ENCODE measurements at regions not wholly inside any gene's neighbourhood (a gene's known extent, or its start where the extent isn't known, plus 50 kb on each side); places are given as distances from the start of the nearest gene placed in this dataset.

DNA sequence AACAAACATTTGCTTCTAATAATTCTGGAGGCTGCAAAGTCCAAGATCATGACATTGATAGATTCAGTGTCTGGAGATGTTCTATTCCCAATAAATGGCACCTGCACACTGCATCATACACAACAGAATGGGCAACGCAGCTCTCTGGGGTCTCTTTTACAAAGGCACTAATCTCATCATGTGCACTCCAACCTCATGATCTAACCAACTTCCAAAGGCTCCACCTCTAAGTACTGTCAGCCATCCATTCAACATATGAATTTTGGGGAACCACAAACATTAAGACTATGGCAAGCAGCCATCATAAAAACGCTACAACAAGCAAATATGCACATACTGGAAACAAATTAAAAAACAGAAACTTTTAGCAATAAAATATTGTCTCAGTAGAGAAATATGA, 121.1 kb downstream of the CYLC2 start:
- Mint-ChIP-seq H3K27me3 (ENCODE audit: unreplicated experiment) (no peaks in the 10 kb centered on the region), H3K4me1 (ENCODE audit: unreplicated experiment) (no peaks in the 10 kb centered on the region), H3K4me3 (ENCODE audit: unreplicated experiment) (no peak overlapping the region), H3K36me3 (ENCODE audit: unreplicated experiment) (no peaks in the 10 kb centered on the region), H3K9me3 (ENCODE audit: unreplicated experiment) (no peaks in the 10 kb centered on the region), H3K27ac (ENCODE audit: unreplicated experiment) (no peak overlapping the region)
- DNase-seq (ENCODE audit: extremely low spot score, unreplicated experiment), result no peak
- TF ChIP-seq, protein P1, sequence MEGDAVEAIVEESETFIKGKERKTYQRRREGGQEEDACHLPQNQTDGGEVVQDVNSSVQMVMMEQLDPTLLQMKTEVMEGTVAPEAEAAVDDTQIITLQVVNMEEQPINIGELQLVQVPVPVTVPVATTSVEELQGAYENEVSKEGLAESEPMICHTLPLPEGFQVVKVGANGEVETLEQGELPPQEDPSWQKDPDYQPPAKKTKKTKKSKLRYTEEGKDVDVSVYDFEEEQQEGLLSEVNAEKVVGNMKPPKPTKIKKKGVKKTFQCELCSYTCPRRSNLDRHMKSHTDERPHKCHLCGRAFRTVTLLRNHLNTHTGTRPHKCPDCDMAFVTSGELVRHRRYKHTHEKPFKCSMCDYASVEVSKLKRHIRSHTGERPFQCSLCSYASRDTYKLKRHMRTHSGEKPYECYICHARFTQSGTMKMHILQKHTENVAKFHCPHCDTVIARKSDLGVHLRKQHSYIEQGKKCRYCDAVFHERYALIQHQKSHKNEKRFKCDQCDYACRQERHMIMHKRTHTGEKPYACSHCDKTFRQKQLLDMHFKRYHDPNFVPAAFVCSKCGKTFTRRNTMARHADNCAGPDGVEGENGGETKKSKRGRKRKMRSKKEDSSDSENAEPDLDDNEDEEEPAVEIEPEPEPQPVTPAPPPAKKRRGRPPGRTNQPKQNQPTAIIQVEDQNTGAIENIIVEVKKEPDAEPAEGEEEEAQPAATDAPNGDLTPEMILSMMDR (IDR thresholded peaks at IDR 0.05), result no peak

DNA sequence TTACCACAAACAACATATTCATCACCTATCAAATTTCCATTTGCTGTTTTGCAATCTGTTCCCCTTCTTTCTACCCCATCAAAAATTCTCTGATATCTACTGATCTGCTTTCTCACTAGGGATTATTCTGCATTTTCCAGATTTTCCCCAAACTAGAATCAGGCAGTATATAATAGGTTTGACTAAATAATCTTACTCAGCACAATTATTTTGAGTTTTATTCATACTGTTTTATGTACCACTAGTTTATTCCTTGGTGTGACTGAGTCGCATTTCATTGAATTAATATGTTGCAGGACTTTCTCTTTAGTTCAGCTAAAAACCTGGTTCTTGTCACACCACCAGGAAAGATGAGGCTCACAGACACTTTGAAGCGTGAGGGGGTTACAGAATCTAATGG, 131.4 kb downstream of the CYLC2 start:
- Mint-ChIP-seq H3K27ac (ENCODE audit: unreplicated experiment) (no peak overlapping the region), H3K4me3 (ENCODE audit: unreplicated experiment) (no peak overlapping the region), H3K27me3 (ENCODE audit: unreplicated experiment) (no peaks in the 10 kb centered on the region), H3K36me3 (ENCODE audit: unreplicated experiment) (no peaks in the 10 kb centered on the region), H3K9me3 (ENCODE audit: unreplicated experiment) (peaks cover 28% of the 10 kb centered on the region), H3K4me1 (ENCODE audit: unreplicated experiment) (no peaks in the 10 kb centered on the region)
- TF ChIP-seq, protein P1 (IDR thresholded peaks at IDR 0.05), result no peak
- DNase-seq (ENCODE audit: extremely low spot score, unreplicated experiment), result no peak

DNA sequence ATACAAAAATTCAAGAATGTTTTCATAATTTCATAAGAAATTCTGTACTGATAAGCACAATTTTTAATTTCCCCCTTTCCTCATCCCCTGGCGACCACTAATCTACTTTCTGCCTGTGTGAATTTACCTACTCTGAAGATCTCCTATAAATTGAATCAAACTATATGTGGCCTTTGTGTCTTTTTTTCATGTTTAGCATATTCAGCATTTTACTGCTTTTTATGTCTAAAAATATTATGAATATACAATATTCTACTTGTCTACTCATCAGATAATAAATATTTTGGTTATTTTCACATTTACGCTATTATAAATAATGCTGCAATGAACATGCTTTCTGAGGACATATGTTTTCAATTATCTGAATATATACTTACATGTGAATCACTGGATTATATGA, 144.8 kb downstream of the CYLC2 start:
- no peaks in the 10 kb centered on the region for H3K9me3 Mint-ChIP-seq (ENCODE audit: unreplicated experiment)
- H3K36me3 Mint-ChIP-seq (ENCODE audit: unreplicated experiment), result no peaks in the 10 kb centered on the region
- TF ChIP-seq, protein P1 (IDR thresholded peaks at IDR 0.05), result no peak
- H3K27me3 Mint-ChIP-seq (ENCODE audit: unreplicated experiment), result no peaks in the 10 kb centered on the region
- H3K4me3 Mint-ChIP-seq (ENCODE audit: unreplicated experiment), result no peak overlapping the region
- no peaks in the 10 kb centered on the region for H3K4me1 Mint-ChIP-seq (ENCODE audit: unreplicated experiment)
- H3K27ac Mint-ChIP-seq (ENCODE audit: unreplicated experiment), result no peak overlapping the region
- no peak for DNase-seq (ENCODE audit: extremely low spot score, unreplicated experiment)

DNA sequence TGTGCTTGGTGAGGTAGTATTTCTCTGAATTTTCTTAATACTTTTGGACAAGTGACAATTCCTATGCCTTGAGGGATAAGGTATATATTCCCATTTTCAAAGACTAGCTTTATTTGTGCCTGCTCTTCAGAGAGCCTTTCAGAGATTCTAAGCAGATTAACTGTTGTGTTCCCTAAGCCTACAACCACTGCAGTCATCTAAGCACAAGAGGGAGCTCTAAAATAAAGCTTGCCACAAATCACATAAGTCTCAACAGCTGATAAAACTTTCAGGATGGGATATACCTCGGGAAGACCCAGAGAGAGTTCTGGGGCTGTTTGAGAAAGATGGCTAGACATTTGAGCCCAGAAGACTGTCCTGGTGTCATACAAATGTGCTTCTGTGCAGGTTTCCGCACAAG, 157.3 kb downstream of the CYLC2 start:
- Mint-ChIP-seq H3K27me3 (ENCODE audit: unreplicated experiment) (no peaks in the 10 kb centered on the region), H3K27ac (ENCODE audit: unreplicated experiment) (no peak overlapping the region), H3K4me3 (ENCODE audit: unreplicated experiment) (no peak overlapping the region), H3K36me3 (ENCODE audit: unreplicated experiment) (no peaks in the 10 kb centered on the region), H3K9me3 (ENCODE audit: unreplicated experiment) (peaks cover 52% of the 10 kb centered on the region), H3K4me1 (ENCODE audit: unreplicated experiment) (no peaks in the 10 kb centered on the region)
- TF ChIP-seq, protein P1 (IDR thresholded peaks at IDR 0.05), result no peak
- DNase-seq (ENCODE audit: extremely low spot score, unreplicated experiment), result no peak

DNA sequence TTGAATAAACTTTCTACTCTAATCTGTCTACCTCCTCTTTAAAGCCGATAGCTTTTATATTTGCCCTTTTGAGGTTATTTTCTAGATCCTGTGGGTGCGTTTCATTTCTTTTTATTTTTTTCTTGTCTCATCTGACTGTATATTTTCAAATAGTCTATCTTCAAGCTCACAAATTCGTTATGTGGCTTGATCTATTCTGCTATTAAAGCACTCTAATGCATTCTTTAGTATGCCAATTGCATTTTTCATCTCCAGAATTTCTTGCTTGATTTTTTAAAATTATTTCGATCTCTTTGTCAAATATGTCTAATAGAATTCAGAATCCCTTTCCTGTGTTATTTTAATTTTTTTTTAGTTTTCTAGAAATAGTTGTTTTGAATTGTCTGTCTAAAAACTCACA, 172.4 kb downstream of the CYLC2 start:
- H3K9me3 Mint-ChIP-seq (ENCODE audit: unreplicated experiment), result peaks cover 29% of the 10 kb centered on the region
- no peaks in the 10 kb centered on the region for H3K27me3 Mint-ChIP-seq (ENCODE audit: unreplicated experiment)
- no peaks in the 10 kb centered on the region for H3K36me3 Mint-ChIP-seq (ENCODE audit: unreplicated experiment)
- DNase-seq (ENCODE audit: extremely low spot score, unreplicated experiment), result no peak
- TF ChIP-seq, protein P1 (IDR thresholded peaks at IDR 0.05), result no peak
- H3K4me1 Mint-ChIP-seq (ENCODE audit: unreplicated experiment), result no peaks in the 10 kb centered on the region
- H3K4me3 Mint-ChIP-seq (ENCODE audit: unreplicated experiment), result no peak overlapping the region
- H3K27ac Mint-ChIP-seq (ENCODE audit: unreplicated experiment), result no peak overlapping the region
